ENCODE measurements at regions not wholly inside any gene's neighbourhood (a gene's known extent, or its start where the extent isn't known, plus 50 kb on each side); places are given as distances from the start of the nearest gene placed in this dataset.

DNA sequence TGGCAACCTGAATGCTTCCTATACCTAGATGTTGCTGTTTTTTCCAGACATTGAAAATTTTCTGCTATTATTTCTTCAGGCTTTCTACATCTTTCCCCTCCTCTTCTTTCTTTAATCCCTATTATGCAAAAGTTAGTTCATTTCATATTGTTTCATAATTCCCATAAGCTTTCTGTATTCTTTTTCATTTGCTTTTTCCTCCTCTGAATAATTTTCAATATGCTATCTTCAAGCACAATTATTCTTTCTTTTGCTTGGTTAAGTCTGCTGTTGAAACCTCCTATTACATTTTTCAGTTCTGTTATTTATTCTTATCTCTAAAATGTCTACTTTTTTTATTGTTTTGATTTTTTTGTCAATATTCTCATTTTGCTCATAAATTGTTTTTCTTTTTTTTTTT, 947.1 kb upstream of the MIR17HG start:
- no peak for DNase-seq (ENCODE audit: low spot score in 2 of 2)
- Mint-ChIP-seq H3K27ac (no peak overlapping the region), H3K36me3 (no peaks in the 10 kb centered on the region), H3K9me3 (peaks cover 5 to 31% of the 10 kb centered on the region in 2 donors)
- ATAC-seq = no peak

DNA sequence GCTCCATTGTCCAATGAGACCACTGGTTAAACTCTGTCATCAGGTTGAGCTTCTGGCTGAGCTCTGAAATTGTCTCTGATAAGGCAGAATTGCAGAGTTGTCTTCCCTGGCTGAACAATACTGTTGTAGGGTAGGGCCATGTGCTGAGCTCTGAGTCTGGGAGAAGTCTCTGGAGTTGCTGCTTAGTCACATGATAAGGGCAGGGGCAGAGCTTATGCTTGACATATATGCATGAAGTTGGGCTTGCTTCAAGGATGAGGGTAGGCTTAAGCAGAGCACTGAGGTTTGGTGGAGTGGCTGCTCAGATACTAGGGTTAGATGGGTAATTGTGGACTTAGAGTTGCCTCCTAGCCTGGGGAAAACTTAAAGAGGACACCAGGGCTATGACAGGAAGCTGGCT, 946.3 kb upstream of the MIR17HG start:
- Mint-ChIP-seq H3K27ac (no peak overlapping the region), H3K9me3 (peaks cover 5 to 31% of the 10 kb centered on the region in 2 donors), H3K36me3 (no peaks in the 10 kb centered on the region)
- no peak for DNase-seq (ENCODE audit: low spot score in 2 of 2)
- no peak for ATAC-seq

DNA sequence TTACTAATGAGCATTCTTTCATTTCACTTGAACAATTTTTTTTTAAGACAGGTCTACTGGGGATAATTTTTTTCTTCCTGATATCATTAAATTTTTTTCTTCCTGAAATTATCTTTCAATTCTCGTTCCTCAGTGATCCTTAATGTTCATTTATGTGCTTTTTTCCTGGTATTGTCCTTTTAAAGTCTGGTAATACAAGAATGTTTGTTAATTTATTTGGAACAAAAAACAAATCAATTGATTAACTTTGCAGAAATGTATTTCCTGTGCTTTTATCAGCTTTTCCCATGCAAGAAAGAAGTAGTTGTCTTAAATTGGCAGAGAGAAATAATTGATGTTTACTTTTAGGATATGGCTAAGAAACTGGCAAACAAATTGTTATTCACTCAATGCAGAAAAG, 945.4 kb upstream of the MIR17HG start:
- no peak for DNase-seq (ENCODE audit: low spot score in 2 of 2)
- H3K36me3 Mint-ChIP-seq = no peaks in the 10 kb centered on the region
- H3K9me3 Mint-ChIP-seq = peaks cover 5 to 33% of the 10 kb centered on the region in 2 donors
- no peak overlapping the region for H3K27ac Mint-ChIP-seq
- no peak for ATAC-seq

DNA sequence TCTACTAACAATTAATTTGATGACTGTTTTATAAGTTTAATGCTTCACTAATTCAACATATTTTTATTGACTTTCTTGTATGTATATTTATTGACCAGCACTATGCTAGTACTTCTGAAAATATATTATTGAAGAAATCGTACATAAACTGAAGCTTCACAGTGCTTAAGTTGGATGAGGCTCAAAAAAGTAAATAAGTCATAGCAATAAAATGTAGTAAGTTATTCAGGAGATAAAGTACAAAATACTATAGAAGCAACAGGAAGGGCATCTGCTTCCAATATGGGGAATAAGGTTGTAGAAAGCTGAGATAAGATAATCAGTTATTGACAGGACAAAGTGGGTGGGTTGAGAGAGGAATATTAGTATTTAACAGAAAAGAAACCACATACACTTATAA, 944.9 kb upstream of the MIR17HG start:
- ATAC-seq = no peak

DNA sequence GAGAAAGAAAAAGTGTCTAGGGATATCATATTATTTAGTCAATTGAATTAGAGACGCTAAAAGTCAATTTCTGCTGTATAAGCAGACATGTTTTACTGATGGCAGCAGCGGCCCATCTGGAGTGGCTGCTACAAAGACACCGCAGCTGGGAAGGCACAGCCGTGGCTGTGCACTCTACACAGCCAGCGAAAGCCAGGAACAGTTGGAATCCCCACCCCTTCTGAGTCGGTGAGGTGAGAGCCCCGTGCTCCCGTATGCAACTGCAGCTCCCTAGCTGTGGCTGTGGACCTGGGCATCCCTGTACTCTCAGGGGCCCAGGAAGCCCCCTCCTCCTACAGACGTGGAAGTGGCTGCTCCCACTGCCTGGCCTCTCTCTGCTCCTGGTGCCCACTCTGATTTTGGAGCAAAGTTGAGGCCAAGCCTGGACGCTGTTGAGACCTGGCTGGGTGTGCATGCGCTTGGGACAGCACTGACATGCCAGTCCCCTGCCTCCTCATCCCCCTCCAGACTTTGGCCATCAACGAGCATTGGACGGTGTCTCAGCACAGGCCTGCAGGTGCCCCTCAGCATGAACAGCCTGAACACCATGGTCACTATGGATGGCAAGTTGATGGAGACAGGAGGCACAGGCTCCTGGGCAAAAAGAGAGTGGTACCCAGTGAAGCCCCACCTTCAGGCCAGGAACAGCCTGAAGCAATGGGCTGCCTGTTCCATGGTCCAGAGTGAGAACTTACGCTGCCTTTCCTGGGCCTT, 944.0 kb upstream of the MIR17HG start:
- DNase-seq (ENCODE audit: low spot score in 2 of 2) = no peak
- Mint-ChIP-seq H3K27ac (no peak overlapping the region), H3K9me3 (peaks cover 5 to 36% of the 10 kb centered on the region in 2 donors), H3K36me3 (no peaks in the 10 kb centered on the region)
- ATAC-seq = no peak

More for the DNA sequence above, 944.9 kb upstream of the MIR17HG start:
- Mint-ChIP-seq H3K27ac (no peak overlapping the region), H3K36me3 (no peaks in the 10 kb centered on the region), H3K9me3 (peaks cover 5 to 33% of the 10 kb centered on the region in 2 donors)
- DNase-seq (ENCODE audit: low spot score in 2 of 2) = no peak

DNA sequence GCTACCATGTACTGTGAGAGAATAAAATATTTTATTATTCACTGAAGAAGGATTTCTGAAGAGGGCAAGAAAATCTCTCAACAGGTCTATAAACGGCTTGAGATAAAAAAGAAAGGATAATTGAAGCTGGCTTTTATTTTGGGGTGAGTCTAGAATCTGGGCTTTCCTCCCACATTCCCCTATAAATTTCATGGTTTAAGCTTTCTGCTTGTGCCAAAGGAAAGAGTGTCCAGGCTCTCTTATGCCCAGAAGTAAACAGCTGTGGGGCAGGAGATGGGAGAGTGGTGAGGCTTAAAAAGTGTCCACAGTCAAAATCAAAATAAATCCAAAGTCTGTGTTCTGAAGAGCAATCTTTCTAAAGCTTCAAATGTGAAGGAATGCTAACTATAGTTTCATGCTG, 942.2 kb upstream of the MIR17HG start:
- DNase-seq (ENCODE audit: low spot score in 2 of 2) (no peak), ATAC-seq (no peak)
- Mint-ChIP-seq H3K9me3 (peaks cover under 1 to 29% of the 10 kb centered on the region in 2 donors), H3K36me3 (no peaks in the 10 kb centered on the region), H3K27ac (no peak overlapping the region)

DNA sequence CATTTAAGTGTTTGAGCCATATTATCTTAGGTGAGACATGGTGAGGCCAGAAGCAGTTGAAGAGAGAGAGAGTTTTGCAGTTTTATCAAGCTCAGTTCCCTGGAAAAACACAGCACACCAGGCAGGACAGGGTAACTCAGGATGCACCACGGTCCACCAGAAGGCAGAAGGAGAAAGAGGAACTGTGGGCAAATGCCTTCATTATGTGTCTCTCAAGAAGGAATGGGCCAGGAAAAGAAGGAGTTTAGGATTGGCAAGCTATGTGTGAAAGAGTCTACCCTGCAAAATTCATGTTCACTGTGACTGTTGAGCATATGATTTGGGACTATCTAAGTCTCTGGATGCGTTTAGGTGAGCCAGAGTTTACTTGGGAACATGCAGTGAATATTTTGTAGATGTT, 934.5 kb upstream of the MIR17HG start:
- ATAC-seq (no peak), DNase-seq (ENCODE audit: low spot score in 2 of 2) (no peak)
- H3K9me3 Mint-ChIP-seq = peaks cover 15 to 20% of the 10 kb centered on the region in 2 donors
- peak overlapping the region in 1 of 2 donors; percentile 37 for H3K27ac Mint-ChIP-seq
- no peaks in the 10 kb centered on the region for H3K36me3 Mint-ChIP-seq

DNA sequence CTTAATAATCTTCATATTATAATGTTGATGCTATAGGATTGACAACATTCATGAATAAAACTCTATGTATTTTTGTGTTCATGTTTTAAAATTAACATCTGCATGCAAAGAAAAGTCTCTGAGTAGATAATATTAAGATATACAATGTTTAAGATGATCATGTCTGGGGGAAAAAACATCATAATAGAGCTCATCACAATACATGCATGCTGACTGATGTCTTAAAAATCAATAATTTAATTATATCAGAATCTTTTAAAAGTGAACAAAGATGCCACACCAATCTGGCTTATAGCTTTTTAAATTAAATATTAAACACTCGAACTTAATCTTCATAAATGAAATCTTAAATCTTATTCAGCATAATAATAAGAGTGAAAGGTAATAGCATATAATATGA, 933.9 kb upstream of the MIR17HG start:
- ATAC-seq = no peak
- H3K9me3 Mint-ChIP-seq = peaks cover 15 to 17% of the 10 kb centered on the region in 2 donors
- no peak overlapping the region for H3K27ac Mint-ChIP-seq
- H3K36me3 Mint-ChIP-seq = no peaks in the 10 kb centered on the region
- DNase-seq (ENCODE audit: low spot score in 2 of 2) = no peak

DNA sequence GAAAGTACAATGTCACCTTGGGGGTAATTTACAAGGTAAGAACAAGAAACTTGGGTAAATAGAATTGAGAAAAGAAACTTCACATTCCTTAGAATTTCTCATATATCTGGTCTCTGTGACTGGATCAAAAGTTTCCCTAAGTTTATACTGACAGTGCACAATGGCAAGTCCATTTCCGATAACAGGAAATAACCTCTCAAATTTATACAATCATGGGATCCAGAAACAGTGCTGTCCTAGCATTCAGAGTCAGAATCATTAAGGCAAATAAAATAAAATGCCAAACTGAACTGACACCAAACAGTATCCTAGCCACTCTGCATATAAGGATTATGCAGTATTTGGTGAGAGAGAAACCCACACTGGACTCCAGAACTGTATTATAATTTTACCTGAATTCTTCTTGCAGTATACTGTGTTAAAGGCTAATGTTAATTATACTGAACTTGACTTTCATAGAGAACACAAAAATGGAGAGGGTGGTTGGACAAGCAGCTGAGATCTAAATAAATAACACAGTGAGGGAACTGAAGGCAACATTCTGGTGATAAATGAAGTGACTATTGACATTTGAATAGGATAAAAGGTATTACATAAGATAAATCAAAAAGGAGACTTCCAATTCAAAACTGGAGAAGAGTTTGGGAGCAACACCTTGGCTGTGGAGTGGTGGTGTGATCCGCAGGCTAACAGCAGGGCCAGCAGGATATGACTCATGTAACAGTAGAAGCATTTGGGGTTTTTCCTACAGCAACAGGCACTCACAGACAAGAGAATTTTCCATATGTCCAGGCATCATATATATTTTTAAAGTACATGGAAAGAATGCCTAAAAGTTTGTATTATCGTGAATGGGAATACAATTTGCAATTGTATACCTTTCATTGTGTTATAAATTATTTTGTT, 932.5 kb upstream of the MIR17HG start:
- DNase-seq (ENCODE audit: low spot score in 2 of 2) (no peak), ATAC-seq (no peak)
- H3K36me3 Mint-ChIP-seq = no peaks in the 10 kb centered on the region
- H3K9me3 Mint-ChIP-seq = peaks cover 17 to 18% of the 10 kb centered on the region in 2 donors
- no peak overlapping the region for H3K27ac Mint-ChIP-seq

DNA sequence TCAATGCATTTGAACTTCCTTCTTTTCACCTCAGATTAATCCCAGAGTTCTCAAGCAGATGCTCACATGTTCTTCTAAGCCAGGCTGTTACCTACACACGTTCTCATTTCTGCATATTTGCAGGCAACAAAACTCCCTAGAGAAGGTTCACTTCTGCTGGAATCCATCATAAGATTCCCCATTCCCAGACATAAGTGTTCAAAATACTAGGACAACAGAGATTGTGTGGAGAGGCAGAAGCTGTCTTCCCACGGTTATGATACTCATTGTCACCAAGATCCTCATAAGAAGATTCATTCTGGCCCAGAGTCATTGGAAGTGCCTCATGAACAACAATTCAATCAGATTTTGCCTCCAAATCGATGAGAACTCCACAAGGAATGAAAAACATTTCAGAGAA, 931.6 kb upstream of the MIR17HG start:
- H3K27ac Mint-ChIP-seq = no peak overlapping the region
- DNase-seq (ENCODE audit: low spot score in 2 of 2) (no peak), ATAC-seq (no peak)
- H3K36me3 Mint-ChIP-seq = peaks cover 0 to 6% of the 10 kb centered on the region in 2 donors
- H3K9me3 Mint-ChIP-seq = peaks cover 19 to 20% of the 10 kb centered on the region in 2 donors

DNA sequence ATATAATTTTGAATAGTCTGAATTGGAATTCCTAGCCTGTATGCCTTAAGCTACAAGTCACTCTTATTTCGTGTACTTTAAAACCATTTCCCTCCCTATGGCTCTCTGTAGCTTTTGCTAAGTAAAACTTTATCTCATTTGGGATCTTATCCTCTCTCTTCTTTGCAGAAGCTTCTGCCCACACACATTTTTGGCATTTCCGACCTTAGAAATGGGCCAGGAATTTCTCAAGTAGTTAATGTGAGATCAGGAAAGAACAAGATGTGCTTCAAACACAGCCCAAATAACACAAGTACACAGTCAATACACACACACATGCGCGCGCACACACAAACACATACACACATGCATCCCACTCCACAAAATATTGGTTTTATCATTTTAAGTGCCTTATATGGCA, 931.0 kb upstream of the MIR17HG start:
- H3K36me3 Mint-ChIP-seq = peaks cover 0 to 6% of the 10 kb centered on the region in 2 donors
- peaks cover 16 to 17% of the 10 kb centered on the region in 2 donors for H3K9me3 Mint-ChIP-seq
- H3K27ac Mint-ChIP-seq = no peak overlapping the region
- no peak for DNase-seq (ENCODE audit: low spot score in 2 of 2)
- no peak for ATAC-seq

DNA sequence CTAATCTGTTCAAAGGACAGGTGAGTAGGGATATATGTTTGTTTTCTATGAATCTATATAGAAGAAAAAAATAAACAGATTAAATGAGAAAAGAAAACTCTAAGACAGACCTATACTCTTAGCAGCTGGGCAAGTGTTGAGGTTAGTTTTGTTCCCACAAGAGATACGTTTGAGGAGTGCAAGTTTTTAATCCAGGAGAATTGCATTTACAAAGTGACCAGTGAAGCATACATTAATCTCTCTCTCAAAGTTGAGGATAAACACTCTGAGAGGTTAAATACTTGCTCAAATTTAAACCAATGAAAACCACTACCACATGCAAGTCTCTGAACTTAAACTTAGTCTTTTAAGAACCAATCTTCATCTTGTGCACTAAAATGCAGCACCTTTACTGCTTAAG, 930.5 kb upstream of the MIR17HG start:
- H3K27ac Mint-ChIP-seq = no peak overlapping the region
- ATAC-seq (no peak), DNase-seq (ENCODE audit: low spot score in 2 of 2) (no peak)
- peaks cover 16 to 17% of the 10 kb centered on the region in 2 donors for H3K9me3 Mint-ChIP-seq
- H3K36me3 Mint-ChIP-seq = peaks cover 0 to 6% of the 10 kb centered on the region in 2 donors

DNA sequence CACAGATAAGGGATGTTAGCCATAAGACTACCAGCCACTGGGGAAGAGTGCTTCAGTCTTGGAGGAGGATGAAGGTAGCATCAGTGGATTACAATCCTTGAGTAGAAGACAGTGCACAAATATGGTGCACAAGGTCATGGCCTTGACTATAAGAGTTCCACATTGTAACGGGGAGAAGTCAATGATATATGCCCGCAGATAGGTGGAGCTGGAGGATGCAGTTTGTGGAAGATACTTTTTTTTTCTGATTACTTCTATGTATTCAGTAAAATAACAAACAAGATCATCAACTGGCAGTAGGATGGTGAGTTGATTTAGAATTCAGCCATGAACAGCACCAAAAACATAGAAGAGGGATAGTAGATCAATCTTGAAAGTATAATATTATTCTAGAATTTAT, 926.8 kb upstream of the MIR17HG start:
- ATAC-seq = no peak
- DNase-seq (ENCODE audit: low spot score in 2 of 2) = no peak
- Mint-ChIP-seq H3K9me3 (peaks cover 11 to 13% of the 10 kb centered on the region in 2 donors), H3K36me3 (peaks cover 0 to 6% of the 10 kb centered on the region in 2 donors), H3K27ac (no peak overlapping the region)

DNA sequence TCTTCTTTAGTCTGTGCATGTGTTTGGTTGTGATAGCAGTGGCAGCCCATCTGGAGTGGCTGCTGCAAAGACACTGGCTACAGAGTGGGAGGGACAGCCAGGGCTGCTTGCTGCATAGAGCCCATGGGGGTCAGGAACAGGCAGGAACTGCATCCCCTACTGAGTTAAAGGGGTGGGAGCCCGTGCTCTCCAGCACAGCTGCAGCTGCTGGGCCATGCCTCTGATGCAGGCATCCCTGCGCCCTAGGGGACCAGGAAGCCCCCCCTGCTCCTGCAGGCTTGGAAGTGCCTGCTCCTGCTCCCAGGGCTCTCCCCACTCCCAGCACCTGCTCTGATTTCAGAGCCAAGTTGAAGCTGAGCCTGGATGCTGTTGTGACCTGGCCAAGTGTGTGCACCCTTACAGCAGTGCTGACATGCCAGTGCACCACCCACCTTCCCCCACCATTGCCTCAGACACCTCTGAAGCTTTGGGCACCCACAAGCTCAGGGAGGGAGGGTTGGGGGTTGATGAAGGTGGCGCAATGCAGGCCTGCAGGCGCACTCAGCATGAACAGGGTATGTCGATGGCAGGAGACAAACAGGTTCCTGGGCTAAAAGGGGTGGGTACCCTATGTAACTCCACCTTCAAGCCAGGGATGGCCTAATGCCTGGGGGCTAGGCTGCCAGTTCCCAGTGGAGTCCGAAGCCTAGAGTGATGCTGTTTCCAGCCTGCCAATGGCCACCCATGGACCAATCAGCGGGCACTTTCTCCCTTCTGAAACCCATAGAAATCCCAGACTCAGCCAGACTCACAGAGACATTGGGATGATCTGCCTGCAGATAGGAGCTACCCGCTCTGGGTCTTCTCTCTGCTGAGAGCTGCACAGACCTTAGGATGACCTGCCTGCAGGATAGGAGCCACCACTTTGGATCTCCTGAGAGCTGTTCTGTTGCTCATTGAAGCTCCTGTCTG, 919.9 kb upstream of the MIR17HG start:
- H3K36me3 Mint-ChIP-seq = no peaks in the 10 kb centered on the region
- ATAC-seq = no peak
- peaks cover 4 to 6% of the 10 kb centered on the region in 2 donors for H3K9me3 Mint-ChIP-seq
- no peak for DNase-seq (ENCODE audit: low spot score in 2 of 2)
- no peak overlapping the region for H3K27ac Mint-ChIP-seq

DNA sequence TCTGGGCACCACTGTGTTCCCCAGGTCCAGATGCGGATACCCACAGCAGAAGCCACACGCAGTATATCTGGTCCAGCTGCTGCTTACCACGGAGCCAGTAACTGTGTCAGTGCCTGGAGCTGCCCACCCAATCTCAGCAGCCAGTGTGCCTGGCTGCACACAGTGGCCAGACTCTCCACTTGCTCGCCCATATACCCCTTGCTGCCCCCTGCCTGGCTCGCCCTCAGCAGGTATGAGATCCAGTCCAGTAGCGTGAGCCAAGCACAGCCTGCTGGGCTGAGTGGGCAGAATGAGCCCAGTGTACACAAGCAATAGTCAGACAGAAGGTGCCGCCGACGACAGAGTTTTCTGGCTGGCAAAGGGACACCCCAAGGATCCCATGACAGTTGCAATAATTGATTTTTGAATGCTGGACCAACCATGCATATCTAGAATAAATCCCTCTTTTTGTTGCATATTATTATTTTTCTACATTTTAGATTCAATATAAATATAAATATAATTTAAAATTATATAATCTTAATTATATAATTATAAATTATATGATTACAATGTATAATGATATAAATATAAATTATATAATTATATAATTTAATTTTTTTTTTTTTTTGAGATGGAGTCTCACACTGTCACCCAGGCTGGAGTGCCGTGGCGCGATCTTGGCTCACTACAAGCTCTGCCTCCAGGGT, 918.8 kb upstream of the MIR17HG start:
- ATAC-seq (no peak), DNase-seq (ENCODE audit: low spot score in 2 of 2) (no peak)
- Mint-ChIP-seq H3K36me3 (no peaks in the 10 kb centered on the region), H3K9me3 (peaks cover 4 to 6% of the 10 kb centered on the region in 2 donors), H3K27ac (no peak overlapping the region)

DNA sequence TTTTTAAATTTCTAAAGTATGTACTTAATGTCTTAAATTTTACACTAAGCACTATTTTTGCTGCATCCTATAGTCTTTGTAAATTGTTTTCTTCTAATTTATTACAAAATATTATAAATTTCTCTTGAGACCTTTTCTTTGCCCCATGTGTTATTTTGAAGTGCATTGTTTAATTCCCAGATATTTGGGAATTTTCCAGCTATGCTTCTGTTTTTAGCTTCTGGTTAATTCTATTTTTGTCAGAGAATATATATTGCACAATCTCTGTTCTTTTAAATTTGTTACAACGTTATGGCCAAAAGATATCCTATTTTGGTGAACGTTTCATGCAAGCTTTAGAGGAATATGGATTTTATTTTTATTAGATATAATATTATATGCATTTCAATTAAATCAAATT, 917.4 kb upstream of the MIR17HG start:
- Mint-ChIP-seq H3K36me3 (no peaks in the 10 kb centered on the region), H3K27ac (no peak overlapping the region), H3K9me3 (peaks cover 6% of the 10 kb centered on the region in 2 donors)
- DNase-seq (ENCODE audit: low spot score in 2 of 2) = no peak
- no peak for ATAC-seq
